H9 (cell line): ENCODE measurements at regions not wholly inside any gene's neighbourhood (a gene's known extent, or its start where the extent isn't known, plus 50 kb on each side); places are given as distances from the start of the nearest gene placed in this dataset.

Source experiments
- DNase-seq: peaks from one replicate; pipeline ENCODE4 v3.0.0-alpha.2; 2017
- H2AFZ ChIP-seq: one replicate; pipeline ENCODE4 v1.6.1; 2013; ENCODE audit warnings: mild to moderate bottlenecking, low read length, control low read depth, moderate library complexity
- H2AK5ac ChIP-seq: 2 replicates; pipeline ENCODE4 v1.6.1; 2013; ENCODE audit warnings: low read length, control low read depth, mixed read lengths; ENCODE audit not compliant: insufficient read length
- H2BK120ac ChIP-seq: one replicate; pipeline ENCODE4 v1.6.1; 2013; ENCODE audit warnings: low read depth, mild to moderate bottlenecking, low read length, control low read depth, inconsistent platforms; ENCODE audit not compliant: poor library complexity, severe bottlenecking
- H2BK12ac ChIP-seq: 2 replicates; pipeline ENCODE4 v1.6.1; 2013; ENCODE audit warnings: low read length, control low read depth, mixed read lengths, low read depth; ENCODE audit not compliant: insufficient read length
- H2BK15ac ChIP-seq: 2 replicates; pipeline ENCODE4 v1.6.1; 2013; ENCODE audit warnings: low read depth, low read length, control low read depth
- H2BK20ac ChIP-seq: one replicate; pipeline ENCODE4 v1.6.1; 2013; ENCODE audit warnings: low read depth, mild to moderate bottlenecking, low read length, control low read depth, inconsistent platforms; ENCODE audit not compliant: poor library complexity, severe bottlenecking
- H2BK5ac ChIP-seq: 2 replicates; pipeline ENCODE4 v1.6.1; 2013; ENCODE audit warnings: low read length, control low read depth, mixed read lengths; ENCODE audit not compliant: insufficient read length
- H3K14ac ChIP-seq: 2 replicates; pipeline ENCODE4 v1.6.1; 2013; ENCODE audit warnings: low read length, control low read depth; ENCODE audit not compliant: insufficient read depth
- H3K18ac ChIP-seq: 2 replicates; pipeline ENCODE4 v1.6.1; 2013; ENCODE audit warnings: low read depth, mild to moderate bottlenecking, mixed read lengths, low read length, control low read depth; ENCODE audit not compliant: insufficient read length
- H3K23ac ChIP-seq: 2 replicates; pipeline ENCODE4 v1.6.1; 2013; ENCODE audit warnings: low read length, control low read depth, mixed read lengths, low read depth; ENCODE audit not compliant: insufficient read length
- H3K23me2 ChIP-seq: 2 replicates; pipeline ENCODE4 v1.6.1; 2013; ENCODE audit warnings: low read depth, mild to moderate bottlenecking, mixed read lengths, low read length, control low read depth; ENCODE audit not compliant: insufficient read length, poor library complexity, severe bottlenecking
- H3K27ac ChIP-seq: 2 replicates; pipeline ENCODE4 v1.5.1; 2013; ENCODE audit warnings: low read length, control low read depth, mixed read lengths, low read depth; ENCODE audit not compliant: insufficient read length
- H3K27me3 ChIP-seq: 2 replicates; pipeline ENCODE4 v1.6.1; 2013; ENCODE audit warnings: low read length, control low read depth, inconsistent platforms; ENCODE audit not compliant: insufficient read depth
- H3K4ac ChIP-seq: 2 replicates; pipeline ENCODE4 v1.6.1; 2013; ENCODE audit warnings: low read depth, mild to moderate bottlenecking, control low read depth, inconsistent platforms, low read length, moderate library complexity
- H3K4me1 ChIP-seq: 2 replicates; pipeline ENCODE4 v1.6.1; 2013; ENCODE audit warnings: low read length, control low read depth, inconsistent platforms; ENCODE audit not compliant: insufficient read depth
- H3K4me2 ChIP-seq: 2 replicates; pipeline ENCODE4 v1.6.1; 2013; ENCODE audit warnings: low read length, control low read depth, mixed read lengths; ENCODE audit not compliant: insufficient read length, insufficient read depth
- H3K56ac ChIP-seq: 2 replicates; pipeline ENCODE4 v1.6.1; 2013; ENCODE audit warnings: low read depth, mild to moderate bottlenecking, mixed read lengths, low read length, control low read depth; ENCODE audit not compliant: insufficient read length
- H3K79me1 ChIP-seq: 2 replicates; pipeline ENCODE4 v1.6.1; 2013; ENCODE audit warnings: low read depth, mild to moderate bottlenecking, moderate library complexity, low read length, control low read depth, inconsistent platforms; ENCODE audit not compliant: insufficient read depth, poor library complexity, severe bottlenecking
- H3K79me2 ChIP-seq: 2 replicates; pipeline ENCODE4 v1.6.1; 2013; ENCODE audit warnings: low read length, control low read depth, inconsistent platforms; ENCODE audit not compliant: insufficient read depth
- H3K9ac ChIP-seq: 2 replicates; pipeline ENCODE4 v1.6.1; 2013; ENCODE audit warnings: low read length, control low read depth, mixed read lengths; ENCODE audit not compliant: insufficient read length; ENCODE audit errors: extremely low read depth
- H3K9me3 ChIP-seq: one replicate; pipeline ENCODE4 v1.6.1; 2013; ENCODE audit warnings: low read depth, low read length, inconsistent platforms; ENCODE audit not compliant: control insufficient read depth
- H3T11ph ChIP-seq: one replicate; pipeline ENCODE4 v1.6.1; 2013; ENCODE audit warnings: mild to moderate bottlenecking, low read length, control low read depth, inconsistent platforms
- H4K20me1 ChIP-seq: one replicate; pipeline ENCODE4 v1.6.1; 2013; ENCODE audit not compliant: control insufficient read depth, insufficient read length, insufficient read depth
- H4K5ac ChIP-seq: 2 replicates; pipeline ENCODE4 v1.6.1; 2013; ENCODE audit warnings: low read depth, mild to moderate bottlenecking, mixed read lengths, low read length, control low read depth; ENCODE audit not compliant: insufficient read length
- H4K8ac ChIP-seq: replicated peaks from 2 replicates; pipeline ENCODE4 v1.6.1; 2013; ENCODE audit warnings: low read length, control low read depth, mixed read lengths, low read depth; ENCODE audit not compliant: insufficient read length
- H4K91ac ChIP-seq: 2 replicates; pipeline ENCODE4 v1.6.1; 2013; ENCODE audit warnings: low read depth, mild to moderate bottlenecking, moderate library complexity, mixed read lengths, low read length, control low read depth; ENCODE audit not compliant: insufficient read length
- H3K27ac Mint-ChIP-seq, 3 experiments: 2 replicates in 2 of 3; 3 replicates in 1 of 3; pipeline ENCODE4 v1.8.0; 2020 to 2021; ENCODE audit warnings: mixed read lengths in 3 of 3, mild to moderate bottlenecking in 1 of 3, moderate library complexity in 1 of 3
- H3K27me3 Mint-ChIP-seq: 2 replicates; pipeline ENCODE4 v1.8.0; 2021; ENCODE audit warnings: low read depth, mild to moderate bottlenecking, moderate library complexity, mixed read lengths
- H3K36me3 Mint-ChIP-seq, 3 experiments: 2 replicates in 2 of 3; 3 replicates in 1 of 3; pipeline ENCODE4 v1.8.0; 2020 to 2021; ENCODE audit warnings: low read depth in 3 of 3, mixed read lengths in 3 of 3; ENCODE audit not compliant: insufficient read depth in 1 of 3
- H3K4me1 Mint-ChIP-seq, 2 experiments: 2 replicates each; pipeline ENCODE4 v1.8.0; 2020; ENCODE audit warnings: mixed read lengths in 2 of 2
- H3K4me3 Mint-ChIP-seq, 2 experiments: 2 replicates in 1 of 2; 3 replicates in 1 of 2; pipeline ENCODE4 v1.8.0; 2020 to 2021; ENCODE audit warnings: mild to moderate bottlenecking in 2 of 2, mixed read lengths in 2 of 2, moderate library complexity in 1 of 2
- H3K9me3 Mint-ChIP-seq, 2 experiments: 2 replicates in 1 of 2; 3 replicates in 1 of 2; pipeline ENCODE4 v1.8.0; 2020; ENCODE audit warnings: mild to moderate bottlenecking in 2 of 2, mixed read lengths in 2 of 2, moderate library complexity in 1 of 2
- WGBS: extraction: QIAGEN DNeasy Blood & Tissue Kit; methylation state at CpG from one replicate; pipeline ENCODE4 v1.1.7; 2013; ENCODE audit warnings: missing lambda C conversion rate, low lambda C conversion rate, mixed read lengths; ENCODE audit not compliant: insufficient read length; ENCODE audit errors: extremely low coverage; 5-methylcytosine and 5-hydroxymethylcytosine counted together
- TF ChIP-seq, protein P1 (sequence below): fragments of 200-600 bp; sonication (generic); conservative IDR thresholded peaks from 3 replicates; pipeline ENCODE4 v1.8.0; 2021; ENCODE audit warnings: antibody characterized with exemption, mild to moderate bottlenecking

DNA sequence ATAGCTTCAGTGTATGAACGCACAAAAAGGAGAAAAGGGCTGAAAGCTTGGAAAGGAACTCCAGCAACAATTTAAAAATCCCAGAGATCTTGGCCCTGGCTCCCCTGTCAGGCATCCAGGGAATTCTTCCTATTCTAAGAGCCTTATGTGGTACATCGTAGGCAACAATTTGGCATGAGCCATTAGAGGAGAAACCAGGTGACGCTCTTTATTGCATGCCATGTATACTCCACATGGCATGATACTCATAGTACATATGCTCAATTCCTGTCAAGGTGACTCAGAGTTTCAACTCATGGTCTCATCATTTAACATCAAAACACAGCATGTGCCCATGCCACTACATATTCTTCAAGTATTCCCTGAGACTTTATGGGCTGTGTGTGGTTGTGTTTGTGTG lies 191.3 kb downstream of the OR13H1 start:
- Mint-ChIP-seq H3K36me3 (peaks cover 72 to 80% (median 78%) of the 10 kb centered on the region in 3 experiments), H3K9me3 (peaks cover 5 to 6% of the 10 kb centered on the region in 2 experiments), H3K4me3 (no peak overlapping the region), H3K27ac (no peak overlapping the region; a peak in 1 of 7 replicates), H3K4me1 (no peaks in the 10 kb centered on the region), H3K27me3 (no peaks in the 10 kb centered on the region)
- no peak overlapping the region for H3K14ac ChIP-seq
- no peak for DNase-seq
- no peak overlapping the region for H3K23ac ChIP-seq
- H3K4me2 ChIP-seq, result no peak overlapping the region
- H3K79me2 ChIP-seq, result no peaks in the 10 kb centered on the region
- H3K79me1 ChIP-seq, result no peaks in the 10 kb centered on the region
- H2AFZ ChIP-seq, result no peak overlapping the region
- H3K23me2 ChIP-seq, result no peaks in the 10 kb centered on the region
- H2BK120ac ChIP-seq, result no peak overlapping the region
- H3K9me3 ChIP-seq, result no peaks in the 10 kb centered on the region
- H2BK20ac ChIP-seq, result no peak overlapping the region
- no peaks in the 10 kb centered on the region for H4K20me1 ChIP-seq
- no peak overlapping the region for H2AK5ac ChIP-seq
- no peak overlapping the region for H4K8ac ChIP-seq
- TF ChIP-seq, protein P1, sequence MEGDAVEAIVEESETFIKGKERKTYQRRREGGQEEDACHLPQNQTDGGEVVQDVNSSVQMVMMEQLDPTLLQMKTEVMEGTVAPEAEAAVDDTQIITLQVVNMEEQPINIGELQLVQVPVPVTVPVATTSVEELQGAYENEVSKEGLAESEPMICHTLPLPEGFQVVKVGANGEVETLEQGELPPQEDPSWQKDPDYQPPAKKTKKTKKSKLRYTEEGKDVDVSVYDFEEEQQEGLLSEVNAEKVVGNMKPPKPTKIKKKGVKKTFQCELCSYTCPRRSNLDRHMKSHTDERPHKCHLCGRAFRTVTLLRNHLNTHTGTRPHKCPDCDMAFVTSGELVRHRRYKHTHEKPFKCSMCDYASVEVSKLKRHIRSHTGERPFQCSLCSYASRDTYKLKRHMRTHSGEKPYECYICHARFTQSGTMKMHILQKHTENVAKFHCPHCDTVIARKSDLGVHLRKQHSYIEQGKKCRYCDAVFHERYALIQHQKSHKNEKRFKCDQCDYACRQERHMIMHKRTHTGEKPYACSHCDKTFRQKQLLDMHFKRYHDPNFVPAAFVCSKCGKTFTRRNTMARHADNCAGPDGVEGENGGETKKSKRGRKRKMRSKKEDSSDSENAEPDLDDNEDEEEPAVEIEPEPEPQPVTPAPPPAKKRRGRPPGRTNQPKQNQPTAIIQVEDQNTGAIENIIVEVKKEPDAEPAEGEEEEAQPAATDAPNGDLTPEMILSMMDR, result no peak
- H3K27ac ChIP-seq, result no peak overlapping the region
- no peaks in the 10 kb centered on the region for H3K4me1 ChIP-seq
- no peaks in the 10 kb centered on the region for H3K27me3 ChIP-seq
- no peak overlapping the region for H3K9ac ChIP-seq
- H2BK5ac ChIP-seq, result no peak overlapping the region
- no peak overlapping the region for H2BK15ac ChIP-seq
- no peak overlapping the region for H3K18ac ChIP-seq
- H2BK12ac ChIP-seq, result no peak overlapping the region
- no peak overlapping the region for H3T11ph ChIP-seq
- H4K91ac ChIP-seq, result no peak overlapping the region
- H4K5ac ChIP-seq, result no peak overlapping the region
- H3K4ac ChIP-seq, result no peak overlapping the region
- no peak overlapping the region for H3K56ac ChIP-seq
- no CpG with 5 or more reads among the region's 3 CpGs for WGBS
